Stimulated activated CD4-positive, alpha-beta T cell treated with anti-CD3 and anti-CD28 coated beads, Interleukin-12 subunit alpha, Interleukin-12 subunit beta, amount 100 ng/mL, for 4 hours (primary cell): ENCODE measurements at regions not wholly inside any gene's neighbourhood (a gene's known extent, or its start where the extent isn't known, plus 50 kb on each side); places are given as distances from the start of the nearest gene placed in this dataset.
"Not testable (repeated sequence)": the region's sequence is repeated elsewhere in the genome, so short reads cannot be mapped to it uniquely, and the experiment has no call there.

ENCODE experiments used
- DNase-seq: peaks from one replicate; pipeline ENCODE4 v3.0.0-alpha.2; 2020

GRCh38 chr3:82376883-82377282 is 615.4 kb upstream of the GBE1 start:
- no peak for DNase-seq

- not testable (repeated sequence) for DNase-seq
Measured at GRCh38 chr3:82373833-82374232, 612.4 kb upstream of the GBE1 start.

- DNase-seq = no peak
Measured at GRCh38 chr3:82364827-82365226, 603.4 kb upstream of the GBE1 start.

- DNase-seq = no peak
Measured at GRCh38 chr3:82363131-82363530, 601.7 kb upstream of the GBE1 start.

GRCh38 chr3:82355228-82355627 is 593.8 kb upstream of the GBE1 start:
- DNase-seq = no peak

GRCh38 chr3:82354228-82354627 is 592.8 kb upstream of the GBE1 start:
- no peak for DNase-seq

- no peak for DNase-seq
Measured at GRCh38 chr3:82353306-82354171, 592.1 kb upstream of the GBE1 start.

- DNase-seq = no peak
Measured at GRCh38 chr3:82347585-82347984, 586.1 kb upstream of the GBE1 start.

GRCh38 chr3:82342521-82342920 is 581.1 kb upstream of the GBE1 start:
- DNase-seq = no peak

GRCh38 chr3:82329300-82329699 is 567.9 kb upstream of the GBE1 start:
- no peak for DNase-seq

- no peak for DNase-seq
Measured at GRCh38 chr3:82311901-82312300, 550.5 kb upstream of the GBE1 start.

GRCh38 chr3:82308755-82309154 is 547.3 kb upstream of the GBE1 start:
- no peak for DNase-seq

GRCh38 chr3:82306189-82306588 is 544.7 kb upstream of the GBE1 start:
- no peak for DNase-seq

GRCh38 chr3:82294609-82295008 is 533.2 kb upstream of the GBE1 start:
- no peak for DNase-seq

- DNase-seq = no peak
Measured at GRCh38 chr3:82293867-82294266, 532.4 kb upstream of the GBE1 start.

GRCh38 chr3:82293435-82293834 is 532.0 kb upstream of the GBE1 start:
- no peak for DNase-seq

GRCh38 chr3:82287562-82287961 is 526.1 kb upstream of the GBE1 start:
- no peak for DNase-seq

GRCh38 chr3:82281205-82281604 is 519.8 kb upstream of the GBE1 start:
- DNase-seq = no peak

GRCh38 chr3:82276992-82277391 is 515.5 kb upstream of the GBE1 start:
- DNase-seq = no peak

- no peak for DNase-seq
Measured at GRCh38 chr3:82274897-82275296, 513.5 kb upstream of the GBE1 start.

- DNase-seq = no peak
Measured at GRCh38 chr3:82265747-82266146, 504.3 kb upstream of the GBE1 start.

GRCh38 chr3:82262193-82262592 is 500.7 kb upstream of the GBE1 start:
- no peak for DNase-seq

GRCh38 chr3:82261637-82262036 is 500.2 kb upstream of the GBE1 start:
- DNase-seq = no peak

- DNase-seq = no peak
Measured at GRCh38 chr3:82261013-82261412, 499.6 kb upstream of the GBE1 start.

- DNase-seq = no peak
Measured at GRCh38 chr3:82259994-82260393, 498.5 kb upstream of the GBE1 start.
